B cell (primary cell): ENCODE measurements at regions not wholly inside any gene's neighbourhood (a gene's known extent, or its start where the extent isn't known, plus 50 kb on each side); places are given as distances from the start of the nearest gene placed in this dataset.

Experiments
- ATAC-seq: fragments of 200-7000 bp; cut with Tn5 transposase; one replicate; pipeline ENCODE4 v1.10.0; 2021; ENCODE audit warnings: low read depth, mild to moderate bottlenecking, moderate number of reproducible peaks, moderate library complexity
- CTCF ChIA-PET: fragments of 350-600 bp; sonication (Branson Sonifier 250); formaldehyde crosslinking; loops from one replicate; lab custom pipeline; 2021; ENCODE audit warnings: antibody characterized with exemption, inconsistent platforms; lab: Charles Lee
- POLR2A ChIA-PET: fragments of 350-600 bp; sonication (Branson Sonifier 250); formaldehyde crosslinking; loops from one replicate; lab custom pipeline; 2021; ENCODE audit warnings: antibody characterized with exemption; lab: Charles Lee
- DNase-seq: peaks from one replicate; pipeline ENCODE4 v3.0.0; 2013
- H2AFZ ChIP-seq: 2 replicates; pipeline ENCODE4 v1.6.1; 2012; ENCODE audit warnings: mild to moderate bottlenecking, low read depth, low read length; ENCODE audit not compliant: insufficient read depth, poor library complexity, severe bottlenecking
- H3K27ac ChIP-seq, 2 donors: 1 replicate in 1 of 2; 2 replicates in 1 of 2; pipeline ENCODE4 v1.5.1; 2012 to 2013; ENCODE audit warnings: low read length in 2 of 2, mild to moderate bottlenecking in 2 of 2, moderate library complexity in 1 of 2
- H3K27me3 ChIP-seq, 4 experiments: fragments of 200-600 bp in 1 of 4; sonication (generic) in 1 of 4; replicated peaks in 1 of 4; 1 replicate in 2 of 4; 2 replicates in 2 of 4; pipeline versions ENCODE4 v1.6.1 to v1.7.0; 2013 to 2016; ENCODE audit warnings: low read length in 3 of 4, mild to moderate bottlenecking in 2 of 4, mixed read lengths in 1 of 4, moderate library complexity in 1 of 4; ENCODE audit not compliant: insufficient read depth in 4 of 4, control insufficient read depth in 3 of 4; ENCODE audit errors: control extremely low read depth in 1 of 4
- H3K36me3 ChIP-seq, 2 experiments: replicated peaks in 1 of 2; 1 replicate in 1 of 2; 2 replicates in 1 of 2; pipeline versions ENCODE4 v1.6.1 to v1.7.1; 2013; ENCODE audit warnings: low read length in 1 of 2; ENCODE audit not compliant: insufficient read depth in 2 of 2, control insufficient read depth in 1 of 2; ENCODE audit errors: control extremely low read depth in 1 of 2, extremely low read depth in 1 of 2
- H3K4me1 ChIP-seq, 2 donors: fragments of 200-600 bp in 1 of 2; sonication (generic) in 1 of 2; 1 replicate in 1 of 2; 2 replicates in 1 of 2; pipeline versions ENCODE4 v1.5.1 to v1.6.1; 2013 to 2017; ENCODE audit warnings: low read length in 2 of 2; ENCODE audit not compliant: control insufficient read depth in 2 of 2, insufficient read depth in 2 of 2
- H3K4me2 ChIP-seq: replicated peaks from 2 replicates; pipeline ENCODE3; 2012; ENCODE audit warnings: mild to moderate bottlenecking, low read depth, low read length; ENCODE audit not compliant: poor library complexity, severe bottlenecking
- H3K4me3 ChIP-seq, 5 experiments: fragments of 200-600 bp in 1 of 5; sonication (generic) in 1 of 5; 1 replicate in 3 of 5; 2 replicates in 2 of 5; pipeline versions ENCODE4 v1.5.1 to v1.7.0; 2011 to 2016; ENCODE audit warnings: low read length in 4 of 5, mild to moderate bottlenecking in 4 of 5, low read depth in 2 of 5, control low read depth in 1 of 5, moderate library complexity in 1 of 5; ENCODE audit not compliant: insufficient read depth in 1 of 5; ENCODE audit errors: control extremely low read depth in 1 of 5, extremely low read depth in 1 of 5
- H3K79me2 ChIP-seq: fragments of 200-600 bp; sonication (generic); one replicate; pipeline ENCODE4 v1.6.0; 2016; ENCODE audit warnings: low read length; ENCODE audit not compliant: control insufficient read depth, insufficient read depth
- H3K9ac ChIP-seq: fragments of 200-600 bp; sonication (generic); 2 replicates; pipeline ENCODE4 v1.6.1; 2017; ENCODE audit warnings: mild to moderate bottlenecking, low read length, moderate library complexity
- H3K9me3 ChIP-seq, 3 donors: one replicate each; pipeline versions ENCODE4 v1.6.1 to v1.7.1; 2013; ENCODE audit warnings: low read length in 2 of 3; ENCODE audit not compliant: control insufficient read depth in 2 of 3, insufficient read depth in 1 of 3; ENCODE audit errors: control extremely low read depth in 1 of 3
- H4K20me1 ChIP-seq: 2 replicates; pipeline ENCODE4 v1.6.0; 2012; ENCODE audit warnings: mild to moderate bottlenecking, low read length; ENCODE audit not compliant: insufficient read depth, control insufficient read depth, poor library complexity, severe bottlenecking
- H3K27ac Mint-ChIP-seq: one replicate; pipeline ENCODE4 v1.8.0; 2021; ENCODE audit warnings: mixed read lengths
- H3K27me3 Mint-ChIP-seq: one replicate; pipeline ENCODE4 v1.8.0; 2021; ENCODE audit warnings: mixed read lengths
- H3K4me1 Mint-ChIP-seq: one replicate; pipeline ENCODE4 v1.8.0; 2021; ENCODE audit warnings: mixed read lengths
- H3K4me3 Mint-ChIP-seq: one replicate; pipeline ENCODE4 v1.8.0; 2021; ENCODE audit warnings: mixed read lengths
- H3K9me3 Mint-ChIP-seq: one replicate; pipeline ENCODE4 v1.8.0; 2022; ENCODE audit warnings: mixed read lengths; ENCODE audit not compliant: insufficient read depth
- EZH2 ChIP-seq: IDR thresholded peaks from 2 replicates; pipeline ENCODE4 v1.6.1; 2012; ENCODE audit warnings: borderline replicate concordance, low read depth, mild to moderate bottlenecking, moderate library complexity, low read length; ENCODE audit not compliant: insufficient read depth, poor library complexity, severe bottlenecking
- WGBS: methylation state at CpG from one replicate; pipeline ENCODE4 v1.1.5; 2013; ENCODE audit warnings: missing lambda C conversion rate; ENCODE audit not compliant: insufficient coverage; 5-methylcytosine and 5-hydroxymethylcytosine counted together
- intact Hi-C: fragments of 100-400 bp; cut with micrococcal nuclease; formaldehyde crosslinking; loops from one replicate; pipeline ENCODE4 v1.10.0; 2022
- TF ChIP-seq, protein P1 (sequence below): fragments of 200-600 bp; IDR thresholded peaks from one replicate; pipeline ENCODE4 v1.8.0; 2022; ENCODE audit warnings: antibody characterized with exemption, mild to moderate bottlenecking

DNA sequence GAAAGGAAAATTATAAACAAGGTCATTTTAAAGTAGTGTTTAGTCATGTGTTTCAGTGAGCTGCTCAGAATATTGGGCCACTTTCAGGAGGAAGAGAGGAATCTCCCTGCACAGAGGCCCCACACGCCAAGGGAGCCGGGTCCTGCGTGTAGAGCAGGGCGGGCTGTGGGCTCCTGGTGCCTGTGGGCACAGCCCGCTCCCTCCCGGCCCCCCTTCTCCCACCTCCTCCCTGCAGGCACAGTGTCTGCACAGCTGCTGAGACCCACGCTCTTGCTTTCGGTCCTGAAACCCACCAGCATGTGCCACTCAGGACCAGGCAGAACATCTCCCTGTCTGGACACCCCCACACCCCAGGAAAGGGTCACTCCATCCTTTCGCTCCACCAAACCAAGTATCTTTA lies 167.6 kb upstream of the SALL3 start:
- Histone ChIP-seq H3K4me2 (no peak overlapping the region), H4K20me1 (no peaks in the 10 kb centered on the region), H3K27me3 (no peaks in the 10 kb centered on the region), H3K4me1 (no peaks in the 10 kb centered on the region), H2AFZ (no peak overlapping the region), H3K79me2 (no peaks in the 10 kb centered on the region), H3K4me3 (no peak overlapping the region), H3K9me3 (peaks cover 0 to 13% (median 0%) of the 10 kb centered on the region in 3 donors), H3K27ac (no peak overlapping the region), H3K9ac (no peak overlapping the region), H3K36me3 (no peaks in the 10 kb centered on the region)
- intact Hi-C loops: no loop called here
- no peak overlapping the region for H3K27ac Mint-ChIP-seq
- WGBS: 95% methylated on average over 8 of the region's 9 CpGs
- no peak for ATAC-seq
- TF ChIP-seq, protein P1, sequence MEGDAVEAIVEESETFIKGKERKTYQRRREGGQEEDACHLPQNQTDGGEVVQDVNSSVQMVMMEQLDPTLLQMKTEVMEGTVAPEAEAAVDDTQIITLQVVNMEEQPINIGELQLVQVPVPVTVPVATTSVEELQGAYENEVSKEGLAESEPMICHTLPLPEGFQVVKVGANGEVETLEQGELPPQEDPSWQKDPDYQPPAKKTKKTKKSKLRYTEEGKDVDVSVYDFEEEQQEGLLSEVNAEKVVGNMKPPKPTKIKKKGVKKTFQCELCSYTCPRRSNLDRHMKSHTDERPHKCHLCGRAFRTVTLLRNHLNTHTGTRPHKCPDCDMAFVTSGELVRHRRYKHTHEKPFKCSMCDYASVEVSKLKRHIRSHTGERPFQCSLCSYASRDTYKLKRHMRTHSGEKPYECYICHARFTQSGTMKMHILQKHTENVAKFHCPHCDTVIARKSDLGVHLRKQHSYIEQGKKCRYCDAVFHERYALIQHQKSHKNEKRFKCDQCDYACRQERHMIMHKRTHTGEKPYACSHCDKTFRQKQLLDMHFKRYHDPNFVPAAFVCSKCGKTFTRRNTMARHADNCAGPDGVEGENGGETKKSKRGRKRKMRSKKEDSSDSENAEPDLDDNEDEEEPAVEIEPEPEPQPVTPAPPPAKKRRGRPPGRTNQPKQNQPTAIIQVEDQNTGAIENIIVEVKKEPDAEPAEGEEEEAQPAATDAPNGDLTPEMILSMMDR: no peak
- no peak for TF ChIP-seq EZH2
- no peaks in the 10 kb centered on the region for H3K4me1 Mint-ChIP-seq
- no peak overlapping the region for H3K4me3 Mint-ChIP-seq
- H3K27me3 Mint-ChIP-seq: peaks cover 4% of the 10 kb centered on the region
- ChIA-PET CTCF (no interaction called here), POLR2A (no interaction called here)
- no peak for DNase-seq
- peaks cover 6% of the 10 kb centered on the region for H3K9me3 Mint-ChIP-seq

DNA sequence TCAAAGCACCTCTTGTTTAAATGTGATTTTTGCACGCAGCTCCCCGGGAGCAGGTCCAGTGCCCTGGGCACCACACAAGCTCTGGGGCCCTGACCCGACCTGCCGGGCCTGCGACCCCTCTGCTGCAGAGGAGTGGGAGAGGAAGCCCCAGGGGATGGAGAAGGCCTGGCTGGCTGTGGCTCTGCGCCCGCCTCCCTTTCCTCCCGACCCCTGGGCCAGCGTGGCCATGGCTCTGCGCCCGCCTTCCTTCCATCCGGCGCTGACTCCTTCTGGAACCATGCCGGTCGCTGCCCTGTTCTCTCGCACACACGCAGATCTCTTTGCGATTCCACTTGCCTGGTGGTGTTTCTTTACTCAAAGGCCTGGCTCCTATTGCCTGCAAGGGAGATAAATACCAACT lies 166.5 kb upstream of the SALL3 start:
- Histone ChIP-seq H3K27me3 (no peaks in the 10 kb centered on the region), H3K9me3 (peaks cover 0 to 13% (median 0%) of the 10 kb centered on the region in 3 donors), H3K4me3 (no peak overlapping the region), H3K36me3 (no peaks in the 10 kb centered on the region), H3K4me2 (no peak overlapping the region), H3K27ac (no peak overlapping the region), H3K9ac (no peak overlapping the region), H2AFZ (no peak overlapping the region), H3K79me2 (no peaks in the 10 kb centered on the region), H3K4me1 (no peaks in the 10 kb centered on the region), H4K20me1 (no peaks in the 10 kb centered on the region)
- Mint-ChIP-seq H3K4me3 (no peak overlapping the region), H3K9me3 (peaks cover 4% of the 10 kb centered on the region), H3K27me3 (peaks cover 4% of the 10 kb centered on the region), H3K4me1 (no peaks in the 10 kb centered on the region), H3K27ac (no peak overlapping the region)
- no peak for ATAC-seq
- intact Hi-C loops: no loop called here
- POLR2A ChIA-PET: no interaction called here
- TF ChIP-seq, protein P1: no peak
- no peak for TF ChIP-seq EZH2
- DNase-seq: no peak
- WGBS: 91% methylated on average over 18 of the region's 18 CpGs
- CTCF ChIA-PET: no interaction called here
